Effector CD8-positive, alpha-beta T cell (primary cell): ENCODE measurements at regions not wholly inside any gene's neighbourhood (a gene's known extent, or its start where the extent isn't known, plus 50 kb on each side); places are given as distances from the start of the nearest gene placed in this dataset.

Source experiments
- DNase-seq: peaks from one replicate; lab custom pipeline; 2025; lab: John Stamatoyannopoulos, UW

DNA sequence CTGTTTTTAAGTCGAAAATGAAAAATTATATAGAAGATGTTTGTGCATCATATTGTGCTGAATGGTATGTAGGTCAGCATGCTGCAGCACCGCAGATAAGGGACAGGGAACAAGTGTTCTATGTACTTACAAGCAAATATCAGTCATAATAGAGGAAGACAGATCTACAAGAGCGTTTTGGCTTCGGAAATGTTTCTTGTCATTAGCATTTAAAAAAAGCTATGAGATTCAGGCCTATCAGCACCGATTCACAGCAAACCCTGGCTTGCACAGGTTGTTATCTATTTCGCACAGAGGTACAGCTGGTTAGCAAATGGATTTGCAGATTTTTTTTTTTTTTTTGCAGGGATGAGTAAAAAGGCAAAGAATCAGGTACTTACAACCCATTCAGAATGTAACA lies 204.2 kb upstream of the TBC1D5 start:
- DNase-seq = no peak

DNA sequence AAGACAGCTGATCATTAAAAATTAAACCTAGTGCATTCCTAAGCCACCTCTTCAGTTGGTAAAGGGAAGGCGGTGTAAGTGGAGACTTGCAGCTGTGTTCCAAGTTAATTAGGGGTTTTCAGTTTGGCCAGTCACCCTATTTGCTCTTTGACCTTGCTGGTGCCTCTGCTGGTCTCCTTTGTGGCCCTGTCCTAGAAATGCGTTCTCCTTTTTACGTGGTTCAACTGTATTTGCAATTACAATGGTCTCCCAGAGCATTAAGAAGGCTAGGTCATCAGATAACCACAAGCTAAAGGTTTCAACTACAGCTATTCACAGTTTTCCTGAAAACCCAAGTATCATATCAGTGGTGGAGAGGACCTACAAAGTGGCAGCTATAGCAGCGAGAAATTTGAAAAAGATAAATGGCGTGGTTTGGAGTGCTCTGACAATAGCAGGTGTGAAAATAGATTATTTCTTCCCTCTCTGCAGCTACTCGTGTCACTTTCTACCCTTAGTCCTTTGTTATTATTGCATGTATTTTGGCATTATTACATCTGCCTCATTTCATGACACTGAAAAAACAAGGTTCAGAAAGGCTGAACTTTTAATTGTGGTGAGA lies 203.5 kb upstream of the TBC1D5 start:
- DNase-seq = no peak

DNA sequence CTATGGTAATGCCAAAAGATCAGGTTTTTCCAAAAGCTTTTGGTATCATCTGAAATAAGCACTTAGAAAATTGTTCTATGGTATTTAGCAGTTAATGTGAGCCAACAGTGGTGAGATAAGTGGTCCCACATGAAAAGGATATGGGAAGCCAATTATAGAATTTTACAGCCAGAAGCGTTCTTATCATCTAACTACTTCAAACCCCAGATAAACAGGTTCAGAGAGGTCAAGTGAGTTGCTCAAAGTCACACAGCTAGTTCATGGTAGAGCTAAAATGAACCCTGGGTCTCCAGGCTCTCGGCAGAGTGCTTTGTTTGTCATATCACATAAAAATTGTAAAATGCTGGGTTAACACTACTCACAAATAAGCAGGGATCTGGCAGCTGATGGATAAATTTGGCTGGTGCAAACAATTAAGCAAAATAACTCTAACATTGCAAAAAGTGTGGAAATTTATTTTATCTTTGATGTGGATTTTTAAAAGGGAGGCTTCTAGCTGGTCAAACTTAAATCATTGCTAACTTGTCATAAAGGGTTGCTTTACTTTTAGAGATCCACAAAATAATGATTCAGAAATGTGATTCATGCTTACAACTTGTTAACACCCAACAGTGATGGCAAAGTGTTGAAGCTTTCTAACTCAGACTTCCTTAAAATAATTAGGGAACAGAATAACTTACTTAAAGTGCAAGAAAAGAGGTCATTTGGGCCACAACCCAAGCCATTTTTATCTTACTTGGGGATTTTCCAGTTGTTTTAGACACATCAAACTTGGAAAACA lies 202.8 kb upstream of the TBC1D5 start:
- no peak for DNase-seq

DNA sequence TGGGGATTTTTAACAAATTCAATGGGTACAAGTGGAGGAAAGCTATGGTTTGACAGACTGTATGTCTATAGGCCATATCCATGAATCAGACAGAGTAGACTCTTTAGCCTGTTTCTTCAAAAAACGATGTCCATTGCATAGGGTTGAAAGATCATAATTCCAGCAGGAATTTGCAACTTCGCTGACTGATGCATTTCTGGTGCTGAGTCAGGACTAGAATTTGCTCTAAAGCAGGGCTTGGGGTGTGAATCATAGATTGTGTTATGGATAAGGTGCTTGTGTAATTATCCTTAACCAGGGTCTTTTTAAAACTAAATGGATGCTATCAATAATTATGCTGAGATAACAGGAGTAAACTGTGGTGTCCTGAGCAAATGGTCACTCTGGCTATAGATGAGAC lies 200.4 kb upstream of the TBC1D5 start:
- DNase-seq = no peak

DNA sequence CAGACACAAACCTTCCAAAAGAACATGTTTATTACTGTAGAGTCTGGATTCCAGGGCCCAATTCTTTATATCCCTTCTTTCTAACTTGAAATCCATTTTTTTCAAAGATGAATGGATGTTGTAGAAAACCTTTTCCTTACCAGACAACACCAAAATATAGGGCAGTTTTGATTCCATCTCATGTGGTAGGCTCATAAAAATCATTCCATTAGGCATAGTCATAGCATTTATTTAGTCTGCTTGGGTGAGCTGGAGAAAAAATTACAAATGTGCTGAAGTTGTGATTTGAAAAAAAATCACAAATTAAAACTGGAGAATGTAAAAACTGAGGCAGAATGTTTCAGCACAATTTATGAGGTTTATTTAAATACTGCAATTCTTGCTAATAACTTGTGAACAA lies 199.3 kb upstream of the TBC1D5 start:
- DNase-seq = no peak

GRCh38 chr3:17941152-17941551 lies 198.7 kb upstream of the TBC1D5 start:
- no peak for DNase-seq

DNA sequence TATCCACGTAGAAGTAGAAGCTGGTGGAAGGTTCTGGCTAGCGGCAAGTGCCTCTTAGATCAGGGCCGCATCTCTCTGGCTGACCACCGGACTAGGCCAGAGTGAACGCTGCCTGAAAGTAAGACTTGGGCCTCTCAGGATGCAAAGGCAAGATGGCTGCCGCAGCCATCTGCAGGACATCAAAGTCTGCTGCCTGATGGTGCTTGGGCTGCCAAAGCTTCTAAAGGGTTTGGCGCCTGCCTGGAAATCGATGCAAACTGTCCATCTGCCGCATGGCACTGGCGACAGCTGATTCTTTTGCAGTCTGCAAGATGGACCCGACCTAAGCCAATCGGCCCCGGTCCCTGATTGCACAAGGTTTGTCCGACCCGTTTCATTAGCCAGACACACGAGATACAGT lies 196.7 kb upstream of the TBC1D5 start:
- no peak for DNase-seq

- no peak for DNase-seq
These were observed 195.9 kb upstream of the TBC1D5 start for GRCh38 chr3:17938313-17938712.

DNA sequence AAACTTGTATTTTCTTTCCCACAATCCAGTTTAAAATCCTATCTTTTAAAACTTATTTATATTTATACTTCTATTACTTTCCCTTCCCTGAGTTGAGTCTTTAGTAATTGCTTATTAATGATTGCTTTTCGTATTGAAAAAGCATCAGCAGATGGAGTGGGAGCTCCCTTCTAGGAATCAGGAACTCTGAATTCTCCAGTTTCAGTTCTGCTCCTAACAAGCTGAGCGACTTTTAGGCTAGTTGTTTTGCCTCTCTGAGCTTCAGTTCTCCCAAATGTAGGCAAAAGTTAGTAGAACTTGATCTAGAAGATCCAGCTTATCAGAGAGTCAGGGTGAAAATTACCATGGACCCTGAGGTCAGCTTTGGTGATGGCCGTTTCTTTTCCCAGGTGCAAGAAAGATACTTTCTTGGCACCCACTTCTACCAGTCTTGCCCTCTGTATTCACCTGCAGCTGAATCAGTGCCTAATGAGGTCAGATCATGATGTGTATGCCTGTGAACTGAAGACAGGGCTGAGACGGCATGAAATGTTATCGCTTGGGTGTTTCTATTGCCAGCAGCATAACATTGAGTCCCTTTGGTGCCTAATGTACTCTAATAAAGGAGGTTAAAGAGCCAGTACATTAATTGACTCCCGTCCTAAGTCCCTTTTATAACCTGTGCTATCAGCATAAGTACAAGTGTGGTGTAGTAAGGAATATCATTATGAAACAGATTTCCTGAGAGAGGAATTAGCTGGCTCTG lies 194.5 kb upstream of the TBC1D5 start:
- no peak for DNase-seq

GRCh38 chr3:17935222-17935621 lies 192.8 kb upstream of the TBC1D5 start:
- DNase-seq = no peak

DNA sequence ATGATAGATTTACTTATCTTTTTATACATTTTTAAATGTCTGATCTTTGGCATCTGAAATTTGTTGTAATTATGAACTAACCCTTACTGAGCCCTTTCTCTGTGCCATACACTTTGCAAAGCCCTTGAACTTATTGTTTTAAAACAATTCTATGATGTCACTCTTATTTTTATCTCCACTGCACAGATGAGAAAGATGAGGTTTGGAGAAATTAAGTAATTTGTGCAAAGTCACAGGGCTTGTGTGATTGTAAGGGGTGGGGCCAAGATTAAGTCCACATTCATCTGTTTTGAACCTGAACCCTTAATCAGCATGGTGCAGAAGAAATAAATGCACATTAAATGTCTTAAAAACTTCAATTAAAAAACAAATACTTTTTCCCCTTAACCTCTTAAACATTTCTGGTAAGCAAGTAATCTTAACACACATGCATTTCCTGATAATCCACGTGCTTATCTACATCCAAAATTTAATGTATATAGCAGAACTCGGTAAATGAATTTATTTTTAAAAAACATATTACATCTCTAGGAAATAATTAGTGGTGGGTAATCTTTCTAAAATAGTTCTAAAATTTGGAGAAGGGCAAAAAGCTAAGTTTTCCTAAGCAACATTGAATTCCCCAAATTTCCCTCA lies 189.8 kb upstream of the TBC1D5 start:
- no peak for DNase-seq

DNA sequence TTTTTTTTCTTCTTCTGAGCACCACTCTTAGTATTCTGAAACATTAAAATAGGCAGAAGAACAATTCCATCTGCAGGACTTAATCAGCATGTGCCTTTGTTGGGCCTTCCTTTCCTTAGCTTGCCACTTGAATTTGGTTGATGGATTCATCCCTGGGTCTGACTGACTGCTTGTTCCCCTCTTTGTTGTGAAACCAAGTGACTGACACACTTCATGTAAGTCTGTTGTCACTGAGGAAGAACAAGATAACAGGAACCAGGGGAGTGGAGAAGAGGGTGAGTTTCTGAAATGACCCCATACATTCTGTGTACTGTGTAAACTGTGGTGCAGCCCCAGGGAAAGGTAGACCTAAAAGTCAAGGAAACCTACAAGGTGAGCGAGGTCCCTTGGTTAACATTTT lies 188.7 kb upstream of the TBC1D5 start:
- DNase-seq = no peak

DNA sequence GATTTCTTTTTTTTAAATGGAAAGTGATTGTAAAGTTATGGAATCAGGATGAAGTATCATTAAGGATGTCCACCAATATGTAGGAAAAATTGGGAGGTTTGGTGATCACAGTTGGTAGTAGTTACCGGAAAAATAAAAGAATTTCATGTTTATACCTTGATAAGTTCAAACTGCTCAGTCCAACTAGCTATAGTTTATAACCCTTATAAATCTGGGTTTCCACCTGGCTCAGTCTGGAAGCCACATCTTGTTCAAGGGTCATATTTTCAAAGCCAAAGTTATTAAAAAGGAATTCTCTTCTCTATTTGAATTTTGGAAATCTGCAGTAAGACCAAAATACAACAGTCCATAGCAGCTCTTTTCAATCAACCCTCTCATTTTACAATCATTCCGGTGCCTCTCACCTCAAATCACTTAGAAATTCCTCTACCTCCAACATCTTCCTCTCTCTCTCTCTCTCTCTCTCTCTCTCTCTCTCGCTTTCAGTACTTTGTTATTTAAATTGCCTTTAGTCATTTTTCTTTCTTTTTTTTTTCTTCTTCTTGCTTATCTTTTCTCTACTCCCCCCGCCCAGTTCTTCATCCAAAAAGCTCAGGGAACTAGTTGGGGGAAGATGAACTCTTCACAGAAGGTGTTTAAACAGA lies 186.2 kb upstream of the TBC1D5 start:
- no peak for DNase-seq

DNA sequence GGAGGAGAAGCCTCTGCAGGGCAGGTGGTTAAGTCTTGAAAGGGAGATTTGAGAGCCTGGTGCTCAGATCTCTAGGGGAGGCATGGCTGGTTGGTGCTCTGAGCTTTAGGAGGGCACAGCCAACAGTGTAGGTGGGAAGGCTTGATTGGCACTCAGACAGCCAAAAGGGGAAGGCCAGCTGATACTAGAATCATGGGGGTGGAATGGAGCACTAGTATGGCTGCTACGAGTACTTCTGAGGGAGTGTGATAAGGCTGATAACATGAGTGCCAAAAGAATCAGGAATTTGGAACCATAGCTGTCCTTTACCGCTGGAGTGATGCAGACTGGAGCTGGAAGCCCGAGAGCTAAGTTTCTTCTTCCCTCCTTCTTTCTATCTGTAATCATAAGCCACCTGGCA lies 184.6 kb upstream of the TBC1D5 start:
- DNase-seq = no peak

DNA sequence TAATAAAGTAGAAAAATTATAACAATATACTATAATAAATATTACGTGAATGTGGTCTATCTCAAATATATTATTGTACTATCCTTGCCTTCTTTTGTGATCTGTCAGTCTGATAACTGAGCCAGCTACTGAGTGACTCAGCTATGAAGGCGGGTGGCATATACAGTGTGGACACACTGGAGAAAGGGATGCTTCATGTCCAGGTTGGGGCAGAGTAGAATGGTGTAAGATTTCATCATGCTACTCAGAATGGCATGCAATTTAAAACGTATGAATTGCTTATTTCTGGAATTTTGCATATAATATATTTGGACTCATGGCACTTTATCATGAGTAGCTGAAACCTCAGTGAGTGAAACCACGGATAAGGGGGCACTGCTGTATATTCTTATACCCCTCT lies 172.9 kb upstream of the TBC1D5 start:
- no peak for DNase-seq

GRCh38 chr3:17913359-17913758 lies 170.9 kb upstream of the TBC1D5 start:
- no peak for DNase-seq

DNA sequence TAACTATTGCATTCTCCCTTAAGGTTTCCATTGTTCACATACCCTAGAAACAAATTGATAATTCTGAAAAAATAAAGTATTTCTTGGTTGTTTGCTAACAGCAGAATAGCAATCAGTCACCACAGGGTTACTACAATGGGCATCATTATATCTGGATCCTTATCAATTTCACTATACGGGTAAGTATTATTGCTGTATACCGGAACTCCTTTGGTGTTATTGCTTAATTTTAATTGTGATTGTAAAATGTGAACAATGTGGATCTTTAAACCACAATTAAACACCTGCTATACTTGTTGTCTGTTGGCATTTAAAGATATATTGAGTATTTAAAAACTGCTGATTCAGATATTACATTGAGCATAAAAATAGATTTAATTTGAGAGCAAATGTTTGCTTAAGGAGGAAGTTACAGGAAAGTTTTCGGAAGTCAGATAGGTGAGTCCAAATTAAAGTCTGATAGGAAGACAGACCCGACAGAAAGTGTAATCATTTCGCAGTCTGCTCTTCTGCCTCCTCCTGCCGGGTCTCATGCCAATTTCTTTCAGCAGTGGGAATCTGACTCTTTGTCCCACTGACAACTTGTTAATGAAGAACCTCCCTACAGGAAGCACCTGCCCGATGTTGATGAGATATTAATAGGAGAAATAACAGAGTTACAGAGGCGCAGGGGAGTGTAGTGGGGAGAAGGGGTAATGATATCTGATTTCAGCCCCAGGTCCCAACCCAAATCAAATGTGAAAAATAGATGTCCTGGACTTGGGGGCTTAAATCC lies 169.7 kb upstream of the TBC1D5 start:
- no peak for DNase-seq

GRCh38 chr3:17910922-17911321 lies 168.5 kb upstream of the TBC1D5 start:
- no peak for DNase-seq

DNA sequence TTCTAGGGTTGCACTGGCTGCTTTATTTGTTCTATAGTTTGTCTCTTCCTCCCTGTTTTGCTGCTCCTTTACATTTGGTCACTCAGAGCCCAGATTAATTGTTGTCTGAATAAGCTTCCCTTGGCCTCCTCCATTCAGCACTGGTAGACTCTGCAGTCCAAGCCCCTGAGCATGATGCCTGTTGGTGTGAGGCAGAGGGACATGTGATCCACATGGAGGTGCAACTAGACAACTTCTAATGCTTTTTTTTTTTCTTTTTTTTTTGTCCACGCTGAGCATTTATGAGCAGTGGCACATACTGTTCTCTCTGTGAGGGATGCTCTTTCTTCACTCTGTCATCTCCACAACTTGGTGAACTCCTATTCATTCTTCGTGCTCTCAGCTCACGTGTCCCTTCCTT lies 167.3 kb upstream of the TBC1D5 start:
- DNase-seq = no peak

GRCh38 chr3:17908399-17909191 lies 166.2 kb upstream of the TBC1D5 start:
- no peak for DNase-seq

- DNase-seq = no peak
These were observed 163.6 kb upstream of the TBC1D5 start for GRCh38 chr3:17905996-17906395.
